ENCODE measurements at regions not wholly inside any gene's neighbourhood (a gene's known extent, or its start where the extent isn't known, plus 50 kb on each side); places are given as distances from the start of the nearest gene placed in this dataset.

DNA sequence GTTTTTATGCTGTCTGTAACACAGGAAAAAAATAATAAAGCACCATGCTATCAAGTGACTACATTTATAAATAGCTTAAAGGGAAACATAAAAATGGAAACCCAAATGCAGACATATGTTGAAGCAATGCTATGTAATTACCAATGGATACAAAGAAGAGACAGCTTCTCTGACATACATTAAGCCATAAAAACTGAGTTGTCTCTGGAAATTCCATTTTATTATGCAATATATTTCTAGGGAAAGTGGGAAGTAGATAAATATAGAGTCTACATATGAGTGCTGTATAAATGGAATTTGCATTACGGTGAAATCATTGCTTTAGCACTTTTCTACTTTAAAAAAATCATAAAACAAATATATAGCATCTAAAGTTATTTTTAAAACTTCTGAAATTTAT, 135.2 kb upstream of the COL11A1 start:
- TF ChIP-seq CTCF (IDR thresholded peaks at IDR 0.05): no peak
- TF ChIP-seq POLR2A (IDR thresholded peaks at IDR 0.05): no peak
